ENCODE measurements at regions not wholly inside any gene's neighbourhood (a gene's known extent, or its start where the extent isn't known, plus 50 kb on each side); places are given as distances from the start of the nearest gene placed in this dataset.

DNA sequence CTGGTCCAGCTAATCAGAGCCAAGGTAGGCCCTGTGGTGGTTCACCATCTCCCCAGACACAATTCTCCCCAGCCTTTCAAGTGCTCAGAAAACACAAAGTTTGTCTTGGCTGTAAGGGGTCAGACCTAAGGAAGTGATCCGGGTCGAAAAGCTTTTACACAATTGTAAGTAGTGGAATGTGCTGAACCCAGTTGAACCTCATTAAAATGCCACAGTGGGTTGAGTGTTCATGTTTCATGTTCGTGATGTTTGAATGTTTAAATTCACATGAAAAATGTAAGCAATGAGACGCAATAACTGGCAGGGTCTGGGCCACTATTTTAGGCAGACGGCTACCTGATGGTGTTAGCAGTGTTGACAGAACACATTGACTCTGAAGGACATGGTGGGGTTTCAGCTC, 60.9 kb upstream of the JDP2 start:
- TF ChIP-seq, protein P1, sequence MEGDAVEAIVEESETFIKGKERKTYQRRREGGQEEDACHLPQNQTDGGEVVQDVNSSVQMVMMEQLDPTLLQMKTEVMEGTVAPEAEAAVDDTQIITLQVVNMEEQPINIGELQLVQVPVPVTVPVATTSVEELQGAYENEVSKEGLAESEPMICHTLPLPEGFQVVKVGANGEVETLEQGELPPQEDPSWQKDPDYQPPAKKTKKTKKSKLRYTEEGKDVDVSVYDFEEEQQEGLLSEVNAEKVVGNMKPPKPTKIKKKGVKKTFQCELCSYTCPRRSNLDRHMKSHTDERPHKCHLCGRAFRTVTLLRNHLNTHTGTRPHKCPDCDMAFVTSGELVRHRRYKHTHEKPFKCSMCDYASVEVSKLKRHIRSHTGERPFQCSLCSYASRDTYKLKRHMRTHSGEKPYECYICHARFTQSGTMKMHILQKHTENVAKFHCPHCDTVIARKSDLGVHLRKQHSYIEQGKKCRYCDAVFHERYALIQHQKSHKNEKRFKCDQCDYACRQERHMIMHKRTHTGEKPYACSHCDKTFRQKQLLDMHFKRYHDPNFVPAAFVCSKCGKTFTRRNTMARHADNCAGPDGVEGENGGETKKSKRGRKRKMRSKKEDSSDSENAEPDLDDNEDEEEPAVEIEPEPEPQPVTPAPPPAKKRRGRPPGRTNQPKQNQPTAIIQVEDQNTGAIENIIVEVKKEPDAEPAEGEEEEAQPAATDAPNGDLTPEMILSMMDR (conservative IDR thresholded peaks at IDR 0.05; ENCODE audit: low read length), result no peak
- TF ChIP-seq EZH2phosphoT487 (IDR thresholded peaks at IDR 0.05; ENCODE audit: borderline replicate concordance, low read depth, low read length), result no peak
